GM12874 (cell line): ENCODE measurements at regions not wholly inside any gene's neighbourhood (a gene's known extent, or its start where the extent isn't known, plus 50 kb on each side); places are given as distances from the start of the nearest gene placed in this dataset.

Experiments used
- TF ChIP-seq, protein P1 (sequence below): IDR thresholded peaks from 2 replicates; pipeline ENCODE4 v1.5.1; 2011; ENCODE audit warnings: low read depth, mild to moderate bottlenecking, control low read depth, low read length, moderate library complexity; ENCODE audit not compliant: insufficient read depth

DNA sequence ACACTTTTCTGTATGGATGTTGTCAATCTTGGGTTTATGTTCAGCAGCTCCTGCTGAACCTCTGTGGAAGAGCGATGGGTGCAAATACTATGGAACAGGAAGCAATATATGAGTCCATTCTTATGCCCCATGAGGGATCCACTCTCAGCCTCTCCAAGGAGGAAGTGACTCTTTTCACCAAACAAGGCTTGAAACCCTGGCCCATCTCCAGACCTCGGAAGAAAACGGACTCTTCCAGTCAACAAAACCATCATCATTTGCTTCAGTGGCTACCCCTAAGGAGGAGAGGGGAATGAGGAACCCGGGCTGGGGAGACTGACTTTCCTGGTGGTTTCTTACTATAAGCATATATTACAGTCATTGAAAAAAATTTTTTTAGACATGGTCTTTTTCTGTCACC, 206.2 kb downstream of the AXIN2 start:
- TF ChIP-seq, protein P1, sequence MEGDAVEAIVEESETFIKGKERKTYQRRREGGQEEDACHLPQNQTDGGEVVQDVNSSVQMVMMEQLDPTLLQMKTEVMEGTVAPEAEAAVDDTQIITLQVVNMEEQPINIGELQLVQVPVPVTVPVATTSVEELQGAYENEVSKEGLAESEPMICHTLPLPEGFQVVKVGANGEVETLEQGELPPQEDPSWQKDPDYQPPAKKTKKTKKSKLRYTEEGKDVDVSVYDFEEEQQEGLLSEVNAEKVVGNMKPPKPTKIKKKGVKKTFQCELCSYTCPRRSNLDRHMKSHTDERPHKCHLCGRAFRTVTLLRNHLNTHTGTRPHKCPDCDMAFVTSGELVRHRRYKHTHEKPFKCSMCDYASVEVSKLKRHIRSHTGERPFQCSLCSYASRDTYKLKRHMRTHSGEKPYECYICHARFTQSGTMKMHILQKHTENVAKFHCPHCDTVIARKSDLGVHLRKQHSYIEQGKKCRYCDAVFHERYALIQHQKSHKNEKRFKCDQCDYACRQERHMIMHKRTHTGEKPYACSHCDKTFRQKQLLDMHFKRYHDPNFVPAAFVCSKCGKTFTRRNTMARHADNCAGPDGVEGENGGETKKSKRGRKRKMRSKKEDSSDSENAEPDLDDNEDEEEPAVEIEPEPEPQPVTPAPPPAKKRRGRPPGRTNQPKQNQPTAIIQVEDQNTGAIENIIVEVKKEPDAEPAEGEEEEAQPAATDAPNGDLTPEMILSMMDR = no peak

DNA sequence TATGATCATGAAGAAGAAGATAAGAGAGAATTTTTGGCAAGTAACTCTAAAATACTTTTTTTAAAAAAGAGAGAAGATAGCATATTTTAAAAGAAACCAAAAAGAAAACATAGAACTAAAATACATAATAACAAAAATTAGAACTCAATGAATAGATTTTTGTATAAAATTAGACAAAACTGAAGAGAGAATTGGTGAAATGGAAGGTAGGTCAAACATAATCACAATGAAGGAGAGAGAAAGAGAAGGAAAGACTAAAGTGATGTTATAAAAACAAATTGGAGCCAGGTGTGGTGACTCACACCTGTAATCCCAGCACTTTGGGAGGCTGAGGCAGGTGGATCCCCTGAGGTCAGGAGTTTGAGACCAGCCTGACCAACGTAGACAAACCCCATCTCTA, 211.5 kb downstream of the AXIN2 start:
- TF ChIP-seq, protein P1 = no peak

- TF ChIP-seq, protein P1 = no peak
Observed at GRCh38 chr17:65346166-65346565, 209.0 kb downstream of the RGS9 start.

DNA sequence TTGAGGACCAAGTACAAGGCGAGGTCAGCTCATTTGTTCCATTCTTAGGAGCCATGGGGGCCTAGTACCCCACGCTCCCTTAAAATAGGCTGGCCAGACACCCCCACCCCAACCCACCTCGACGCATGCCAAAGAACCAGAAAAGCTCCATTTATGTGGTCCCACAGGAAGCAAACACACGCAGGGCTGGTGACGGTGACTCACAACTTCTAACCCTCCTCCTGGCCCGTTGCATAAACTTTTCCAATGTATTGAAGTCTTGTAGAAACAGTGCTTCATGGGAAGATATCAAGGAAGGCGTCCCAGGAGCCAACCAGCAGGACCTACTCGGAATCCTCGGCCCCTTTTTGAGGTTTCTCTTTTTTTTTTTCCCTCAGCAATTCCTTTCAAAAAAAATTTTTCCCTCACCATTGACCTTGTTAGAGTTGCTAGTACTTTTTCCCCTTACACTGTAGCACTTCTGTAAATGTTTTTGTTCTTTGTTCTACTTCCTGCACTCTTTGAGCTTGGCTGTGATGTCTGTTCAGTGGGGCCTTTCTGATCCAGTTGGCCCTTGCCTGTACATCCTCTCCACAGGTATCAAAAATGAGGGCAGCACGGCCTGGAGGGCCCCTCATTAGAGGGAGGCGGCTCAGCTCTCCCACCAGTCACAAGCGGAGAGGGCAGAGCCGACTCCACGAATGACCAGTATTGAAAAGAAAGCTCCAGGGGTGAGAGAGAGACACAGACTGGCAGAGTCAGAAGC, 208.3 kb downstream of the RGS9 start:
- TF ChIP-seq, protein P1 = no peak

GRCh38 chr17:65340401-65340800, 203.2 kb downstream of the RGS9 start:
- TF ChIP-seq, protein P1 = no peak

- TF ChIP-seq, protein P1 = no peak
Observed at GRCh38 chr17:65334406-65334805, 197.2 kb downstream of the RGS9 start.

DNA sequence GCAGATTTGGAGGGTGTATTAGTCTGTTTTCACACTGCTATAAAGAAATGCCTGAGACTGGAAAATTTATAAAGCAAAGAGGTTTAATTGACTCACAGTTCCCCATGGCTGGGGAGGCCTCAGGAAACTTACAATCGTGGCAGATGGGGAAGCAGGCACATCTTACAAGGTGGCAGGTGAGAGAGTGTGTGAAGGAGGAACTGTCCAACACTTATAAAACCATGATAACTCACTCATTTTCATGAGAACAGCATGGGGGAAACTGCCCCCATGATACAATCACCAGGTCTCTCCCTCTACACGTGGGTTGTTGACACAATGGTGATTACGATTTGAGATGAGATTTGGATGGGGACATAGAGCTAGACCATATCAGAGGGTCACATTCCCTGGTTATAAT, 195.6 kb downstream of the RGS9 start:
- TF ChIP-seq, protein P1 = no peak
